Fibroblast of mammary gland (primary cell): ENCODE measurements at regions not wholly inside any gene's neighbourhood (a gene's known extent, or its start where the extent isn't known, plus 50 kb on each side); places are given as distances from the start of the nearest gene placed in this dataset.
"Not testable (repeated sequence)": the region's sequence is repeated elsewhere in the genome, so short reads cannot be mapped to it uniquely, and the experiment has no call there.

Experiments
- DNase-seq: peaks from one replicate; pipeline ENCODE4 v3.0.0-alpha.2; 2010; ENCODE audit warnings: low read depth
- H3K4me3 ChIP-seq: 2 replicates; pipeline ENCODE4 v1.5.1; 2011; ENCODE audit warnings: low read depth, mild to moderate bottlenecking, low read length, moderate library complexity; ENCODE audit not compliant: control insufficient read depth
- CTCF ChIP-seq: conservative IDR thresholded peaks from 2 replicates; pipeline ENCODE4 v1.5.1; 2011; ENCODE audit warnings: low read depth, low read length, inconsistent platforms; ENCODE audit not compliant: control insufficient read depth, insufficient read depth

DNA sequence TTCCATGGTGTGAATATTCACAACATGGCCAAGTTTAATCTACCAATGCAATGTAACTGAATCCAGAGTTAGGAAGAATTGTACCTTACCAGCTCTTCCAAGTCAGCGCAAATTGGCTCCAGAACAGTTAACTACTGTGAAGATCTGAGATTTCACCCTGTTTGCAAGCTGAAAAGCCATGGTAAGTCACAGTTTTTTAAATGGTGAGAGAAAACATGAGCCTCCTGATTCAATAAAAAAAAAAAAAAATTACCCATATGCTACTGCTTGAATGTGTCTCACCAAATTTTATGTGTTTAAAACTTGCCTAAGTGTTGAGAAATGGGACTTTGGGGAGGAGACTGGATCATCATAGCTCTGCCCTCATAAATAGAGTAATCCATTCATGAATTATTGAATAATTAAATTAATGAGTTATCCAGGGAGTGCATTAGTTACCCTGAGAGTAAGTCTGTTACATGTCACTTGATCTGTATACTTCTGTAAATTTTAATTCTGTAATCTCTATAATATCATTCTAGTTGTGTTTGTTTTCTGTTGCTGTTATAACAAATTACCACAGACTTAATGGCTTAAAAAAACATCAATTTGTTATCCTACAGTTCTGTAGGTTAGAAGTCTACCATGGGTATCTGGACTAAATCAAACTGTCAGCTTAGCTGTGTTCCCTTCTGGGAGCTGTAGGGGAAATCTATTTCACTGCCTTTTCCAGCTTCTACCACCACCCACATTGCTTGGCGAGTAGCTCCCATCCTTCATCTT lies 1355.9 kb downstream of the GRIK2 start:
- no peak for TF ChIP-seq CTCF
- H3K4me3 ChIP-seq, result no peak overlapping the region
- DNase-seq, result no peak

GRCh38 chr6:102746941-102747340 lies 1353.4 kb downstream of the GRIK2 start:
- no peak overlapping the region for H3K4me3 ChIP-seq
- no peak for TF ChIP-seq CTCF
- no peak for DNase-seq

- H3K4me3 ChIP-seq, result no peak overlapping the region
- DNase-seq, result no peak
- no peak for TF ChIP-seq CTCF
Measured at GRCh38 chr6:102742754-102743356, 1349.3 kb downstream of the GRIK2 start.

DNA sequence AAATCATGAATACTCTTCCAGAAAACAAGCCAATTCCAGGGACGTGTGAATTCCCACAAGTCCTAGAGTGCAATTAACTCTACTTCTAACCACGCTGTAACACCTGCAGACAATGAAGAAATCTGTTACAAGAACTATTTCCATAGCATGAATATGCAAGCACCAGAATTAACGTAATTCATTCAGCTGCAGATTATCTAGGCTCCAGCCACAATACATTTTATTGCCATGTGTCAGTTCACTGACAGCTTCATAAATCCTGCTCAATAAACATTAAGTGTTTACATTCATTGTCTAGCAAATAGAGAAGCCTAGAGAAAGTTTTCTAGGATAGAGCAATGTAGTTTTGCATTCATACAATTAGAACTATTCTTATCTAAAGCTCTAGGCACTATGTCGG lies 1348.5 kb downstream of the GRIK2 start:
- no peak overlapping the region for H3K4me3 ChIP-seq
- DNase-seq, result no peak
- no peak for TF ChIP-seq CTCF

DNA sequence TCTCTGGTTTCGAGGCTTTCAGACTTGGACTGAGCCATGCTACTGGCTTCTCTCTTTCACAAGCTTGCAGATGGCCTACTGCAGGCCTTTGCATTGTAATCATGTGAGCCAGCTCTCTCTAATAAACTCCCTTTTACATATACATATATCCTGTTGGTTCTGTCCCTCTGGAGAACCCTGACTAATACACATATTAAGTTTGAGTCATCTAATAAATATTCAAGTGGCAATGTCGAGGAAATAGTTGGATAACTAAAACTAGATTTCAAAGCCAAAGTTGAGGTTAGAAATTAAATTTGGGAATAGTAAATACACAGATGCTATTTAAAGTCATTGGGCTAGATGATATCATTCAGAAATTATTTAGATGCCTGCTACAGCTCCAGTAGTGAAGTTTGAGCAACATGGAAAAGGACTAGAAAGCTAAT lies 1343.4 kb downstream of the GRIK2 start:
- no peak overlapping the region for H3K4me3 ChIP-seq
- no peak for TF ChIP-seq CTCF
- peak; percentile 64 for DNase-seq

GRCh38 chr6:102732898-102733297 lies 1339.4 kb downstream of the GRIK2 start:
- TF ChIP-seq CTCF, result no peak
- peak; percentile 37 for DNase-seq
- H3K4me3 ChIP-seq, result no peak overlapping the region

- H3K4me3 ChIP-seq, DNase-seq: not testable (repeated sequence)
Measured at GRCh38 chr6:102722086-102722485, 1328.6 kb downstream of the GRIK2 start.
